ENCODE measurements at regions not wholly inside any gene's neighbourhood (a gene's known extent, or its start where the extent isn't known, plus 50 kb on each side); places are given as distances from the start of the nearest gene placed in this dataset.
"Not testable (repeated sequence)": the region's sequence is repeated elsewhere in the genome, so short reads cannot be mapped to it uniquely, and the experiment has no call there.

GRCh38 chr11:37968148-37968547 is 1370.1 kb upstream of the RAG2 start:
- DNase-seq = no peak

GRCh38 chr11:37967635-37968034 is 1369.6 kb upstream of the RAG2 start:
- DNase-seq = no peak

- DNase-seq = no peak
Measured at GRCh38 chr11:37963440-37963839, 1365.4 kb upstream of the RAG2 start.

GRCh38 chr11:37957717-37958116 is 1359.7 kb upstream of the RAG2 start:
- DNase-seq = no peak

GRCh38 chr11:37951996-37952395 is 1354.0 kb upstream of the RAG2 start:
- no peak for DNase-seq

- DNase-seq = no peak
Measured at GRCh38 chr11:37948258-37948657, 1350.2 kb upstream of the RAG2 start.

- DNase-seq = no peak
Measured at GRCh38 chr11:37947821-37948220, 1349.8 kb upstream of the RAG2 start.

- peak in 1 of 2 experiments; percentile 14 for DNase-seq
Measured at GRCh38 chr11:37946155-37946766, 1348.2 kb upstream of the RAG2 start.

- DNase-seq = no peak
Measured at GRCh38 chr11:37942081-37942480, 1344.0 kb upstream of the RAG2 start.

- DNase-seq = no peak
Measured at GRCh38 chr11:37929100-37929653, 1331.1 kb upstream of the RAG2 start.

GRCh38 chr11:37926772-37927171 is 1328.7 kb upstream of the RAG2 start:
- DNase-seq = no peak

GRCh38 chr11:37916331-37916730 is 1318.3 kb upstream of the RAG2 start:
- no peak for DNase-seq

GRCh38 chr11:37914859-37915258 is 1316.8 kb upstream of the RAG2 start:
- no peak for DNase-seq

- DNase-seq = no peak
Measured at GRCh38 chr11:37908219-37908548, 1310.1 kb upstream of the RAG2 start.

GRCh38 chr11:37907436-37908218 is 1309.6 kb upstream of the RAG2 start:
- no peak for DNase-seq

- DNase-seq = no peak
Measured at GRCh38 chr11:37905707-37906417, 1307.8 kb upstream of the RAG2 start.

GRCh38 chr11:37896016-37896415 is 1298.0 kb upstream of the RAG2 start:
- DNase-seq = no peak

- no peak for DNase-seq
Measured at GRCh38 chr11:37881741-37882140, 1283.7 kb upstream of the RAG2 start.

GRCh38 chr11:37861671-37862070 is 1263.6 kb upstream of the RAG2 start:
- DNase-seq = no peak

- DNase-seq = not testable (repeated sequence)
Measured at GRCh38 chr11:37858806-37859537, 1260.9 kb upstream of the RAG2 start.

GRCh38 chr11:37858398-37858797 is 1260.4 kb upstream of the RAG2 start:
- no peak for DNase-seq

GRCh38 chr11:37857726-37858125 is 1259.7 kb upstream of the RAG2 start:
- DNase-seq = no peak

GRCh38 chr11:37849706-37850105 is 1251.7 kb upstream of the RAG2 start:
- no peak for DNase-seq

All from activated CD4-positive, alpha-beta T cell treated with anti-CD3 and anti-CD28 coated beads, Interleukin-2, amount 50 U/mL, for 48 hours (primary cell).